GM19025 (cell line): ENCODE measurements at regions not wholly inside any gene's neighbourhood (a gene's known extent, or its start where the extent isn't known, plus 50 kb on each side); places are given as distances from the start of the nearest gene placed in this dataset.
"Not testable (repeated sequence)": the region's sequence is repeated elsewhere in the genome, so short reads cannot be mapped to it uniquely, and the experiment has no call there.

Experiments
- ATAC-seq: cut with Tn5 transposase; IDR thresholded peaks from one replicate; pipeline ENCODE4 v1.9.1; 2021; ENCODE audit warnings: mild to moderate bottlenecking, low read depth, moderate library complexity; ENCODE audit not compliant: unreplicated experiment

GRCh38 chr2:153622285-153622684 lies 143.7 kb upstream of the RPRM start:
- no peak for ATAC-seq

- no peak for ATAC-seq
Observed at GRCh38 chr2:153623020-153623419, 144.5 kb upstream of the RPRM start.

- no peak for ATAC-seq
Observed at GRCh38 chr2:153626676-153627075, 148.1 kb upstream of the RPRM start.

GRCh38 chr2:153635494-153635893 lies 156.9 kb upstream of the RPRM start:
- no peak for ATAC-seq

- ATAC-seq = no peak
Observed at GRCh38 chr2:153641046-153641445, 162.5 kb upstream of the RPRM start.

- ATAC-seq = no peak
Observed at GRCh38 chr2:153644955-153645354, 166.4 kb upstream of the RPRM start.

- ATAC-seq = no peak
Observed at GRCh38 chr2:153645599-153645998, 167.0 kb upstream of the RPRM start.

- no peak for ATAC-seq
Observed at GRCh38 chr2:153657651-153658050, 179.1 kb upstream of the RPRM start.

- ATAC-seq = no peak
Observed at GRCh38 chr2:153661801-153662200, 183.2 kb upstream of the RPRM start.

GRCh38 chr2:153663371-153663770 lies 184.8 kb upstream of the RPRM start:
- no peak for ATAC-seq

- not testable (repeated sequence) for ATAC-seq
Observed at GRCh38 chr2:153664009-153664408, 185.4 kb upstream of the RPRM start.

GRCh38 chr2:153667475-153667874 lies 188.9 kb upstream of the RPRM start:
- no peak for ATAC-seq

GRCh38 chr2:153668923-153669322 lies 190.4 kb upstream of the RPRM start:
- no peak for ATAC-seq

- no peak for ATAC-seq
Observed at GRCh38 chr2:153710128-153710527, 161.6 kb upstream of the GALNT13 start.

- no peak for ATAC-seq
Observed at GRCh38 chr2:153715218-153715850, 156.4 kb upstream of the GALNT13 start.

- ATAC-seq = no peak
Observed at GRCh38 chr2:153717060-153717459, 154.7 kb upstream of the GALNT13 start.

- no peak for ATAC-seq
Observed at GRCh38 chr2:153739394-153739793, 132.3 kb upstream of the GALNT13 start.

- no peak for ATAC-seq
Observed at GRCh38 chr2:153761936-153762335, 109.8 kb upstream of the GALNT13 start.

- ATAC-seq = no peak
Observed at GRCh38 chr2:153766415-153766814, 105.3 kb upstream of the GALNT13 start.

- ATAC-seq = no peak
Observed at GRCh38 chr2:153770359-153770991, 101.2 kb upstream of the GALNT13 start.

- ATAC-seq = no peak
Observed at GRCh38 chr2:153780241-153780640, 91.5 kb upstream of the GALNT13 start.

GRCh38 chr2:153786016-153786415 lies 85.7 kb upstream of the GALNT13 start:
- ATAC-seq = no peak
